Breast epithelium (tissue), 4 donors: ENCODE measurements at regions not wholly inside any gene's neighbourhood (a gene's known extent, or its start where the extent isn't known, plus 50 kb on each side); places are given as distances from the start of the nearest gene placed in this dataset.

Source experiments
- DNase-seq, 2 donors: peaks; one replicate each; pipeline ENCODE4 v3.0.0-alpha.2; 2019; ENCODE audit warnings: low spot score in 2 of 2
- H3K27ac ChIP-seq, 2 donors: fragments of 200-600 bp; sonication (generic) in 1 of 2; one replicate each; pipeline ENCODE4 v1.5.1; 2016 to 2019; ENCODE audit warnings: mild to moderate bottlenecking in 1 of 2
- H3K27me3 ChIP-seq, 2 donors: fragments of 200-600 bp; sonication (generic) in 1 of 2; one replicate each; pipeline versions ENCODE4 v1.5.1 to v1.6.0; 2017 to 2019; ENCODE audit warnings: control low read depth in 1 of 2, mild to moderate bottlenecking in 1 of 2
- H3K36me3 ChIP-seq: fragments of 200-600 bp; one replicate; pipeline ENCODE4 v1.5.1; 2019
- H3K4me1 ChIP-seq, 2 donors: fragments of 200-600 bp; sonication (generic); one replicate each; pipeline ENCODE4 v1.5.1; 2016 to 2019; ENCODE audit warnings: control low read depth in 1 of 2
- H3K4me3 ChIP-seq, 3 donors: fragments of 200-600 bp; sonication (generic); 1 replicate in 2 of 3; 2 replicates in 1 of 3; pipeline ENCODE4 v1.5.1; 2016 to 2019; ENCODE audit warnings: mild to moderate bottlenecking in 3 of 3, moderate library complexity in 2 of 3
- H3K9me3 ChIP-seq, 2 donors: fragments of 200-600 bp; sonication (generic) in 1 of 2; one replicate each; pipeline ENCODE4 v1.5.1; 2016 to 2019; ENCODE audit warnings: control low read depth in 1 of 2
- POLR2A ChIP-seq: fragments of 450-650 bp; IDR thresholded peaks from one replicate; pipeline ENCODE4 v1.6.1; 2016; ENCODE audit warnings: antibody characterized with exemption, mild to moderate bottlenecking, moderate library complexity
- POLR2AphosphoS5 ChIP-seq, 3 donors: sonication (generic); formaldehyde crosslinking; IDR thresholded peaks; one replicate each; pipeline ENCODE4 v1.6.1; 2017; ENCODE audit warnings: antibody characterized with exemption in 3 of 3
- intact Hi-C: fragments of 100-400 bp; cut with DNase I; formaldehyde crosslinking; loops from one replicate; pipeline ENCODE4 v1.15.1; 2023; ENCODE audit warnings: low total_unique reads
- TF ChIP-seq, protein P1 (sequence below), 3 donors: fragments of 450-650 bp; IDR thresholded peaks; one replicate each; pipeline ENCODE4 v1.5.1; 2016 to 2017; ENCODE audit warnings: antibody characterized with exemption in 3 of 3, mild to moderate bottlenecking in 3 of 3, moderate library complexity in 3 of 3

DNA sequence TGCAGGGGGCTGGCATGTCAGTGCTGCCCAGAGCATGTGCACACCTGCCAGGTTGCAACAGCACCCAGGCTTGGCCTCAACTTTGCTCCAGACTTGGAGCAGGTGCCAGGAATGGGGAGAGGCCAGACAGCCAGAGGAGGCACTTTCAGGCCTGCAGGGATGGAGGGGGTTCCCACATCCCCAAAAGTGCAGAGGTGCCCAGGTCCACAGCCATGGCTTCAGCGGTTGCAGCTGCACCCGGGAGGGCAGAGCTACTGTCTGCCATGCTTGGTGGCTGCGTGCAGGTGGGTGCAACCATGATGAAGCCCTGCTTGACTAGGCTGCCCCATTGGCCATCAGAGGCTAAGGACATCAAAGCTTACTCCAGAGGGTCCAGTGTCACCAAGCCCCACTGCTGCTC is 196.8 kb upstream of the VRK2 start:
- Histone ChIP-seq H3K27ac (no peak overlapping the region), H3K36me3 (no peaks in the 10 kb centered on the region), H3K27me3 (no peaks in the 10 kb centered on the region), H3K9me3 (no peaks in the 10 kb centered on the region), H3K4me1 (no peaks in the 10 kb centered on the region), H3K4me3 (no peak overlapping the region)
- TF ChIP-seq POLR2AphosphoS5 (IDR thresholded peaks at IDR 0.05): no peak
- no peak for TF ChIP-seq POLR2A
- TF ChIP-seq, protein P1, sequence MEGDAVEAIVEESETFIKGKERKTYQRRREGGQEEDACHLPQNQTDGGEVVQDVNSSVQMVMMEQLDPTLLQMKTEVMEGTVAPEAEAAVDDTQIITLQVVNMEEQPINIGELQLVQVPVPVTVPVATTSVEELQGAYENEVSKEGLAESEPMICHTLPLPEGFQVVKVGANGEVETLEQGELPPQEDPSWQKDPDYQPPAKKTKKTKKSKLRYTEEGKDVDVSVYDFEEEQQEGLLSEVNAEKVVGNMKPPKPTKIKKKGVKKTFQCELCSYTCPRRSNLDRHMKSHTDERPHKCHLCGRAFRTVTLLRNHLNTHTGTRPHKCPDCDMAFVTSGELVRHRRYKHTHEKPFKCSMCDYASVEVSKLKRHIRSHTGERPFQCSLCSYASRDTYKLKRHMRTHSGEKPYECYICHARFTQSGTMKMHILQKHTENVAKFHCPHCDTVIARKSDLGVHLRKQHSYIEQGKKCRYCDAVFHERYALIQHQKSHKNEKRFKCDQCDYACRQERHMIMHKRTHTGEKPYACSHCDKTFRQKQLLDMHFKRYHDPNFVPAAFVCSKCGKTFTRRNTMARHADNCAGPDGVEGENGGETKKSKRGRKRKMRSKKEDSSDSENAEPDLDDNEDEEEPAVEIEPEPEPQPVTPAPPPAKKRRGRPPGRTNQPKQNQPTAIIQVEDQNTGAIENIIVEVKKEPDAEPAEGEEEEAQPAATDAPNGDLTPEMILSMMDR (IDR thresholded peaks at IDR 0.05): no peak
- DNase-seq: no peak
- intact Hi-C loops: no loop called here

DNA sequence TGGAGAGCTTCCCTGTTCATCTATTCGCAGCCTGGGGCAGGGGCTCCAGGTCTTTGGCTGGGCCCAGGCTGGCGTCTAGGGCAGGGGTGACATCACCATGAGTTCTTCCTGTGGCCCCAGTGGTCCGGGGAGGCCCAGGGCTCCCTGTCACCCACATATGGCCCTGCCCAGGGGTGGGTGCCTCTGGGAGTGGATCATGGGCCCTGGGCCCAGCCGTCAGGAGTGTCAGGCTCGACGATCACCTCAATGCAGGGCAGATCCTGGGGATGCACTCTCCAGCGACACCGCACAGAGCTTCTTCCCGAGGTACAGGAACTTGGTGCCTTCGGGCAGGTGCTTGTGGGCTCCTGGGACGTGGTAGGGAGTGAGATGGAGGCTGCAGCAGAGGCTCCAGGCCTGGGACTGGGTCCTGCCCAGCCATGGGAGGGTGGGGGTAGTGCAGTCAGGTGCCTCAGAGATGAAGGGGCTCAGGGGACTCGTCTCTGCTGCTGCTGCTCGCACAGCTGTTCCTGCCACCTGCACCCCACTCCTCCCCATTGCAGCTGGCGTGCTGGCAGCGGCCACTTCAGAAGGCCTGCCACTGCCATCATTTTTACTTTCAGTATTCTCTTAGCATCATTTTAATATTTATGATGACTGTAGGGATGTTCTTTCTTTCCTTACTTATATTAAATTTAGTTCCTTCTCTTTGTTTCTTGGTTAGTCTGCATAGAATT is 196.0 kb upstream of the VRK2 start:
- TF ChIP-seq, protein P1 (IDR thresholded peaks at IDR 0.05): no peak
- TF ChIP-seq POLR2AphosphoS5 (IDR thresholded peaks at IDR 0.05) (no peak), POLR2A (no peak)
- DNase-seq: peak in 1 of 2 donors; percentile 38

DNA sequence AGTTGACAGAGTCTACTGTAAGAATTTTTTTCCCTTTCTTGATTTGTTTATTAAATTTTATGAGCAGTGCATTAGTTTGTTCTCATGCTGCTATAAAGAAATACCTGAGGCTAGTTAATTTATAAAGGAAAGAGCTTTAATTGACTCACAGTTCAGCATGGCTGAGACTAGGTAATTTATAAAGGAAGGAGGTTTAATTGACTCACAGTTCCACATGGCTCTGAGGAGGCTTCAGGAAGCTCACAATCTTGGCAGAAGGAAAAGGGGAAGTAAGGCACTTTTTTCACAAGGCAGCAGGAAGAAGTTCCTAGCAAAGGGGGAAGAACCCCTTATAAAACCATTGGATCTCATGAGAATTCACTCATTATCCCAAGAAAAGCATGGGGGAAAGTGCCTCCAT is 191.4 kb upstream of the VRK2 start:
- Histone ChIP-seq H3K27ac (no peak overlapping the region), H3K27me3 (no peaks in the 10 kb centered on the region), H3K4me1 (no peaks in the 10 kb centered on the region), H3K4me3 (no peak overlapping the region), H3K36me3 (no peaks in the 10 kb centered on the region), H3K9me3 (no peaks in the 10 kb centered on the region)
- intact Hi-C loops: no loop called here
- TF ChIP-seq POLR2AphosphoS5 (IDR thresholded peaks at IDR 0.05) (no peak), POLR2A (no peak)
- TF ChIP-seq, protein P1 (IDR thresholded peaks at IDR 0.05): no peak
- no peak for DNase-seq

More for the DNA sequence above, 196.0 kb upstream of the VRK2 start:
- H3K36me3 ChIP-seq: no peaks in the 10 kb centered on the region
- no peak overlapping the region for H3K27ac ChIP-seq
- no peaks in the 10 kb centered on the region for H3K4me1 ChIP-seq
- H3K27me3 ChIP-seq: no peaks in the 10 kb centered on the region
- intact Hi-C loops: no loop called here
- H3K9me3 ChIP-seq: no peaks in the 10 kb centered on the region
- no peak overlapping the region for H3K4me3 ChIP-seq

DNA sequence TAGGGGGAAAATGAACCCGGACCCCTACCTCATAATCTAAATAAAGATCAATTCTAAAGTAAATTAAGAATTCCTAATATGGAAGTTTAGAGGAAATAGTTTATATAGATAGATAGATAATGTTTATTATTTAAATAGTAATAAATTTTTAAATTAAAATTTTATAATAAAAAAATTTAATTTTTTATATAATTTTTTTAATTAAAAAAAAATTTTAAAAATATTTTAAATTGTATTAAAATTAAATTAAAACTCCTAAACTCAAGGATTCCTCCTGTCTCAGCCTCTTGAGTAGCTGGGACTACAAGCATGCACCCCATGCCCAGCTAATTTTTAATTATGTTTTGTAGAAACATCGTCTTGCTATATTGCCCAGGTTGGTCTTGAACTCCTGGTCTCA is 186.9 kb upstream of the VRK2 start:
- Histone ChIP-seq H3K27ac (no peak overlapping the region), H3K4me3 (no peak overlapping the region), H3K36me3 (no peaks in the 10 kb centered on the region), H3K9me3 (no peaks in the 10 kb centered on the region), H3K4me1 (no peaks in the 10 kb centered on the region), H3K27me3 (no peaks in the 10 kb centered on the region)
- DNase-seq: no peak
- TF ChIP-seq POLR2A (no peak), POLR2AphosphoS5 (IDR thresholded peaks at IDR 0.05) (no peak)
- TF ChIP-seq, protein P1 (IDR thresholded peaks at IDR 0.05): no peak
- intact Hi-C loops: no loop called here

DNA sequence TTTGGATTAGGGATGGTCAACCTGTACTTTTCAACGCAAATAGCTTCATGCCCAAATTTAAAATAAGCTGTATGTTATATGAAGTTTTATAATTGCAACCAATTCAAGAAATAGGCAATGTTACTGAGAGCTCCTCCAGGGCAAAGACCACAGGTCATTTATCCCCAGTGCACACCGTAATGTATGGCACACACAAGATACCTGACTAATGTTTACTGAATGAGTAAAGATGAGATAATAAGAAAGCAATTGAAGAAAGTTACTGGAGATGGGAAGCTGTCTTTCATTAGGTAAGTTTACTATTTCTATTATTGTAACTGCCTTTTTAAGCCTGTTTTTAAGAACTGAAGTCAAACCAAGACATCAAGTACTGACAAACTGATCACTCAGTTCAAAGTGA is 184.5 kb upstream of the VRK2 start:
- Histone ChIP-seq H3K27ac (no peak overlapping the region), H3K27me3 (no peaks in the 10 kb centered on the region), H3K4me3 (no peak overlapping the region), H3K36me3 (no peaks in the 10 kb centered on the region), H3K4me1 (no peaks in the 10 kb centered on the region), H3K9me3 (no peaks in the 10 kb centered on the region)
- intact Hi-C loops: no loop called here
- TF ChIP-seq, protein P1 (IDR thresholded peaks at IDR 0.05): no peak
- no peak for TF ChIP-seq POLR2AphosphoS5 (IDR thresholded peaks at IDR 0.05)
- no peak for TF ChIP-seq POLR2A
- DNase-seq: no peak
